A673 (cell line): ENCODE measurements at regions not wholly inside any gene's neighbourhood (a gene's known extent, or its start where the extent isn't known, plus 50 kb on each side); places are given as distances from the start of the nearest gene placed in this dataset.

Source experiments
- BruUV-seq: library from RNA; stranded (reverse); fragments of 400-500 nt; replicated peaks from 2 replicates; lab custom pipeline; 2021; lab: Mats Ljungman, UMichigan
- CTCF ChIA-PET: fragments of 300-600 bp; sonication (Branson Sonifier 250); formaldehyde crosslinking; loops from one replicate; lab custom pipeline; 2022; ENCODE audit warnings: antibody characterized with exemption; lab: Charles Lee
- POLR2A ChIA-PET: fragments of 300-600 bp; sonication (Branson Sonifier 250); formaldehyde crosslinking; loops from one replicate; lab custom pipeline; 2022; ENCODE audit warnings: antibody characterized with exemption; ENCODE audit not compliant: low non-redundant PET; lab: Charles Lee
- DNase-seq: peaks from one replicate; pipeline ENCODE4 v3.0.0-alpha.2; 2015; ENCODE audit warnings: low spot score
- H3K27ac ChIP-seq: fragments of 200-600 bp; sonication (generic); 2 replicates; pipeline ENCODE4 v1.5.1; 2016; ENCODE audit warnings: mixed run types, low read depth, mild to moderate bottlenecking, mixed read lengths, antibody characterized with exemption, low read length; ENCODE audit not compliant: poor library complexity, severe bottlenecking
- H3K27me3 ChIP-seq: fragments of 200-600 bp; sonication (generic); replicated peaks from 2 replicates; pipeline ENCODE4 v1.6.1; 2017; ENCODE audit warnings: mixed run types, low read depth, mild to moderate bottlenecking, mixed read lengths, antibody characterized with exemption, low read length; ENCODE audit not compliant: insufficient read depth, poor library complexity
- H3K36me3 ChIP-seq: fragments of 200-600 bp; sonication (generic); 2 replicates; pipeline ENCODE4 v1.6.1; 2016; ENCODE audit warnings: mixed run types, mild to moderate bottlenecking, mixed read lengths, antibody characterized with exemption, low read length; ENCODE audit not compliant: insufficient read depth, poor library complexity, severe bottlenecking
- H3K4me1 ChIP-seq: fragments of 200-600 bp; sonication (generic); 2 replicates; pipeline ENCODE4 v1.6.1; 2017; ENCODE audit warnings: mixed run types, mild to moderate bottlenecking, mixed read lengths, antibody characterized with exemption, low read length; ENCODE audit not compliant: insufficient read depth, poor library complexity, severe bottlenecking
- H3K4me3 ChIP-seq: fragments of 200-600 bp; sonication (generic); 2 replicates; pipeline ENCODE4 v1.5.1; 2016; ENCODE audit warnings: low read depth, mixed run types, mild to moderate bottlenecking, mixed read lengths, low read length; ENCODE audit not compliant: poor library complexity, severe bottlenecking
- H3K9me3 ChIP-seq: fragments of 200-600 bp; sonication (generic); 2 replicates; pipeline ENCODE4 v1.6.1; 2016; ENCODE audit warnings: mixed run types, low read depth, mild to moderate bottlenecking, mixed read lengths, antibody characterized with exemption, low read length; ENCODE audit not compliant: poor library complexity, severe bottlenecking
- EZH2 ChIP-seq: fragments of 200-600 bp; sonication (generic); IDR thresholded peaks from 2 replicates; pipeline ENCODE4 v1.6.1; 2017; ENCODE audit warnings: borderline replicate concordance, low read depth, mild to moderate bottlenecking, mixed read lengths, antibody characterized with exemption, low read length; ENCODE audit not compliant: poor library complexity, severe bottlenecking
- intact Hi-C: fragments of 100-400 bp; cut with micrococcal nuclease; formaldehyde crosslinking; loops from one replicate; pipeline ENCODE4 v1.10.0; 2022; ENCODE audit not compliant: unreplicated experiment
- TF ChIP-seq, protein P1 (sequence below): fragments of 300-800, 200-600 bp; sonication (generic); conservative IDR thresholded peaks from 2 replicates; pipeline ENCODE4 v1.5.1; 2017; ENCODE audit warnings: low read depth, mild to moderate bottlenecking, antibody characterized with exemption, low read length, moderate library complexity, mixed read lengths

DNA sequence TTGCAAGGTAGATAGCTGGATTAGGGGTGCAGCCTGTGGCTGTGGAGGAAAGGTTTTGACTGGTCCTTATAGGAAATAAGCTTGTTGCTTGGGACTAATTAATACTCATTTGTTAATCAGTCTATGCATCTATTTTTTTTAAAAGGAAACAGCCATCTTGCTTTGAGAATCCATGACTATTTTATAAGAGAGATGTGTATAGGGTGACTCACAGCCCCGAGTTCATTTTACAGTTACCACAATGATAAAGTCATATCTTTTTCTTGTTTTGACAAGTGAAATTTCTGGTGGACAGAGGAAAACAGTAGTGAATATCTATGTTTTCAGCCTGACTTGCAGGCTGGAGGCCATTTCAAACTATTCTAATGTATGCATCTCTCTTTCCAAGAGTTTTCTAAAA, 193.5 kb upstream of the CCDC68 start:
- H3K4me1 ChIP-seq = no peaks in the 10 kb centered on the region
- no peaks in the 10 kb centered on the region for H3K9me3 ChIP-seq
- TF ChIP-seq, protein P1, sequence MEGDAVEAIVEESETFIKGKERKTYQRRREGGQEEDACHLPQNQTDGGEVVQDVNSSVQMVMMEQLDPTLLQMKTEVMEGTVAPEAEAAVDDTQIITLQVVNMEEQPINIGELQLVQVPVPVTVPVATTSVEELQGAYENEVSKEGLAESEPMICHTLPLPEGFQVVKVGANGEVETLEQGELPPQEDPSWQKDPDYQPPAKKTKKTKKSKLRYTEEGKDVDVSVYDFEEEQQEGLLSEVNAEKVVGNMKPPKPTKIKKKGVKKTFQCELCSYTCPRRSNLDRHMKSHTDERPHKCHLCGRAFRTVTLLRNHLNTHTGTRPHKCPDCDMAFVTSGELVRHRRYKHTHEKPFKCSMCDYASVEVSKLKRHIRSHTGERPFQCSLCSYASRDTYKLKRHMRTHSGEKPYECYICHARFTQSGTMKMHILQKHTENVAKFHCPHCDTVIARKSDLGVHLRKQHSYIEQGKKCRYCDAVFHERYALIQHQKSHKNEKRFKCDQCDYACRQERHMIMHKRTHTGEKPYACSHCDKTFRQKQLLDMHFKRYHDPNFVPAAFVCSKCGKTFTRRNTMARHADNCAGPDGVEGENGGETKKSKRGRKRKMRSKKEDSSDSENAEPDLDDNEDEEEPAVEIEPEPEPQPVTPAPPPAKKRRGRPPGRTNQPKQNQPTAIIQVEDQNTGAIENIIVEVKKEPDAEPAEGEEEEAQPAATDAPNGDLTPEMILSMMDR = no peak
- no peak for TF ChIP-seq EZH2
- H3K27me3 ChIP-seq = peaks cover 55% of the 10 kb centered on the region
- intact Hi-C loops = no loop called here
- CTCF ChIA-PET = no interaction called here
- no peak overlapping the region for H3K4me3 ChIP-seq
- POLR2A ChIA-PET = no interaction called here
- no peak overlapping the region for H3K27ac ChIP-seq
- no peak for DNase-seq
- no peaks in the 10 kb centered on the region for H3K36me3 ChIP-seq
- BruUV-seq = no TSS peak

DNA sequence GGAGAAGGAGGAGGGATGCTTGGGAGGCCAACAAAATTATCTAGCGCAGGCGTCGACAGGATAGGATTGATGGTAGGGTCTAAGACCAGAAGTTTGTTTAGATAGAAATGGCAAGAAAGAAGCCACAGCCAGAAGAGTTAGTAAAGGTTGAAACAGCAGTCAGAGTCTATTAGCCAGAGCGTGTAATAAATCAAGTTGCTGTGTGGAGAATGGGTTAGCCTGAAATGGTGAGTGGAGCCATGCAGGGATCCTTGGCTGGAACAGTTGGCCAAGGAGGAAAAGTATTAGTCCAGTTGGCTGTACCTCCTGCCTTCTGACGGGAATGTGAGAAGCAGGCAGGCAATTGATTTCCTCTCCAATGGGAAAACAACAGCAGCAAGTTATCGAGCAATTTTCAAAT, 190.7 kb upstream of the CCDC68 start:
- Histone ChIP-seq H3K27me3 (peaks cover 62% of the 10 kb centered on the region), H3K36me3 (no peaks in the 10 kb centered on the region), H3K9me3 (no peaks in the 10 kb centered on the region), H3K27ac (no peak overlapping the region), H3K4me3 (no peak overlapping the region), H3K4me1 (no peaks in the 10 kb centered on the region)
- no peak for DNase-seq
- POLR2A ChIA-PET = no interaction called here
- TF ChIP-seq, protein P1 = no peak
- no peak for TF ChIP-seq EZH2
- CTCF ChIA-PET = no interaction called here
- intact Hi-C loops = no loop called here
- no TSS peak for BruUV-seq

DNA sequence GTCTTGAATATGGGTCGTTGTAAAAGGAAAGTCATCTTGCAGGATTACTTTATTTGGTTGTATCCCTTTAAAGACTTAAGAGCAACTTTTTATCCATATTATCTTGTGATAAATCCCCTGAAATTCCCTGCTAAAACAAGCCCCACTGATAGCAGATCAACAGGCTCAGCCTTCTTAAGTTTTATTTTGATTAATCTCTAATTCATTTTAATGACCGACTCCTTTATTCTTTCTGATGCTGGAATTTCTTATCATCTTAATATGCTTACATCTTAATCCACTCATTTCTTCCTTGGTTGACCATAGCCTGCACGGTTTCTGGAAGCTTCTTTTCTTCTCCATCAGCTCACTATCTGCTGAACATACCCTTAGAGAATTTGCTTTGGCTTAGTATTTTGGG, 188.5 kb upstream of the CCDC68 start:
- ChIA-PET POLR2A (no interaction called here), CTCF (no interaction called here)
- no TSS peak for BruUV-seq
- no peak for DNase-seq
- intact Hi-C loops = no loop called here
- H3K27me3 ChIP-seq = peaks cover 54% of the 10 kb centered on the region
- H3K4me3 ChIP-seq = no peak overlapping the region
- H3K27ac ChIP-seq = no peak overlapping the region
- H3K4me1 ChIP-seq = no peaks in the 10 kb centered on the region
- TF ChIP-seq, protein P1 = no peak
- no peak for TF ChIP-seq EZH2
- no peaks in the 10 kb centered on the region for H3K9me3 ChIP-seq
- H3K36me3 ChIP-seq = no peaks in the 10 kb centered on the region
